ENCODE measurements at regions not wholly inside any gene's neighbourhood (a gene's known extent, or its start where the extent isn't known, plus 50 kb on each side); places are given as distances from the start of the nearest gene placed in this dataset.
A peak's percentile ranks its signal among the peaks of the same experiment; 100 is the strongest.
"Not testable (repeated sequence)": the region's sequence is repeated elsewhere in the genome, so short reads cannot be mapped to it uniquely, and the experiment has no call there.

DNA sequence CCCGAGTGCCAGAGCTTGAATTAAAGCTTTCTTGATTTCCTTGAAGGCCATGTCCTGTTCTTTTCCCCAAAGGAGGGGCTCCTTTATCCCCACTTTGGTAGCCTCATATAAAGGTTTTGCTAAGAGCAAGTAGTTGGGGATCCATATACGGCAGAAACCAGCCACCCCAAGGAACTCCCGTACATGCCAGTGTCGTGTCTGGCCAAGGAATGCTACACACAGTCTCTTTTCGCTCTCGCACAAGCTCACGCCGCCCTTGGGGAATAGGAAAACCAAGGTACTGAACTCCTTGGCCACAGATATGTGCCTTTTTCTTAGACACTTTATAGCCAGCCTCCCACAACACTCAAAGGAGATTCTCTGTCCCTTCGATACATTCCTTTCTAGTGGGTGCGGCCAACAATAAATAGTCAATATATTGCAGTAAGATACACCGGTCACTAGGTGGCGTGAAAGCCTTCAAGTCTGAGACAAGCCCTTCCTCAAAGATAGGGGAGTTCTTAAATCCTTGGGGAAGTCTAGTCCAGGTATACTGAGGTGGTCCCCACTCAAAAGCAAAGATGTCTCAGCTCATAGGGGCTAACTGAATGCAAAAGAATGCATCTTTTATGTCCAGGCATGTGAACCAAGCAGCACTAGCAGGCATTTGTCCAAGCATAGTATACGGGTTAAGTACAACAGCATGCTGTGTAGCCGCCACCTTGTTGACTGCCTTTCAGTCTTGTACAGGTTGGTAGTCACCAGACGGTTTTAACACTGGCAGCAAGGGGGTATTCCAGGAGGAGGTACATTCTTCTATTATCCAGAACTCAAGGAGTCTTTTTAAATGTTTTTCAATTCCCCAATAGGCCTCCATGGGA, 57.8 kb upstream of the XAGE1B start:
- Histone ChIP-seq H2AFZ (peak overlapping the region; percentile 41; the same call in 1 of the 2 replicates), H3K27ac (no peak overlapping the region), H3F3A (ENCODE audit: insufficient read depth) (no peaks in the 10 kb centered on the region), H3K9me2 (ENCODE audit: insufficient read depth) (no peaks in the 10 kb centered on the region), H3K27me3 (replicated peaks; ENCODE audit: insufficient read depth) (no peaks in the 10 kb centered on the region), H3K79me2 (ENCODE audit: insufficient read depth) (no peaks in the 10 kb centered on the region), H3K4me2 (ENCODE audit: unreplicated experiment) (no peak overlapping the region), H3K4me3 (no peak overlapping the region), H3K9ac (no peak overlapping the region), H4K20me1 (ENCODE audit: insufficient read depth) (no peaks in the 10 kb centered on the region), H3K36me3 (ENCODE audit: low read depth) (no peaks in the 10 kb centered on the region), H3K4me1 (ENCODE audit: insufficient read depth) (no peaks in the 10 kb centered on the region), H3K9me3 (ENCODE audit: low read depth) (no peaks in the 10 kb centered on the region)
- 28 to 35% methylated on average over 12 to 15 of the region's 15 CpGs for WGBS, 2 experiments (ENCODE audit: low coverage in 1 of 2, low lambda C conversion rate in 2 of 2, missing lambda C conversion rate in 2 of 2)
- in situ Hi-C loops (cut with MboI): loop anchor here (25.0 kb wide), 2 partner anchors 237 to 288 kb away; partner anchors contain the start of gene XAGE3
- DNase-seq: peak; percentile 67
- no peak for TF ChIP-seq EZH2phosphoT487 (IDR thresholded peaks at IDR 0.05; ENCODE audit: insufficient read depth, low read depth)
- TF ChIP-seq EZH2 (IDR thresholded peaks at IDR 0.05; ENCODE audit: insufficient read depth, poor library complexity, severe bottlenecking): no peak

DNA sequence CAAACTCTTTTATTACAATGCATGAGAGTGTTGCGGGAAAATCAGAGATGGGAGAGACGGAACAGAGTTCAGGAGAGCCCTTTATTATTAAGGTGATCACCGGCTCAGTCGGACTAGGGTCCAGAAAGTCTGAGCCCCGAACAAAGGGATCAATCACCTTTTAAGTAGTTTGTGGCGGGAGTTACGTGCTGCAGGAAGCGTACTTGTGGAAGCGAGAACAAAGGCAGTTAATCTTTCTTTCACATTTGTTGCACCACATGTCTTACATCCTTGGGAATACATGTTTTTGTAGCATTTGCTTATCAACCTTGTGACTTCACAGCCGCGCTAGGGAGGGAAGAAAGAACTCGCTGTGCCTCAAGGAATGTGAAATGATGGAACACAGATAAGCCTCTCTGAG, 51.3 kb upstream of the XAGE1B start:
- H3K4me1 ChIP-seq (ENCODE audit: insufficient read depth); H3K9me3 ChIP-seq (ENCODE audit: low read depth); H3K4me2 ChIP-seq (ENCODE audit: unreplicated experiment); H3K36me3 ChIP-seq (ENCODE audit: low read depth); H3K79me2 ChIP-seq (ENCODE audit: insufficient read depth); H4K20me1 ChIP-seq (ENCODE audit: insufficient read depth); H3K9ac ChIP-seq; DNase-seq; H3K4me3 ChIP-seq; H3F3A ChIP-seq (ENCODE audit: insufficient read depth); H3K27ac ChIP-seq; H3K9me2 ChIP-seq (ENCODE audit: insufficient read depth); H3K27me3 ChIP-seq (replicated peaks; ENCODE audit: insufficient read depth); H2AFZ ChIP-seq: not testable (repeated sequence)
- WGBS, 2 experiments (ENCODE audit: low coverage in 1 of 2, low lambda C conversion rate in 2 of 2, missing lambda C conversion rate in 2 of 2): 28 to 29% methylated on average over 12 of the region's 12 CpGs
- in situ Hi-C loops (cut with MboI): loop anchor here (25.0 kb wide), 1 partner anchor 231 kb away; no protein-coding TSS in a partner anchor

Measured in GM23248 (cell line).